ENCODE measurements at regions not wholly inside any gene's neighbourhood (a gene's known extent, or its start where the extent isn't known, plus 50 kb on each side); places are given as distances from the start of the nearest gene placed in this dataset.

DNA sequence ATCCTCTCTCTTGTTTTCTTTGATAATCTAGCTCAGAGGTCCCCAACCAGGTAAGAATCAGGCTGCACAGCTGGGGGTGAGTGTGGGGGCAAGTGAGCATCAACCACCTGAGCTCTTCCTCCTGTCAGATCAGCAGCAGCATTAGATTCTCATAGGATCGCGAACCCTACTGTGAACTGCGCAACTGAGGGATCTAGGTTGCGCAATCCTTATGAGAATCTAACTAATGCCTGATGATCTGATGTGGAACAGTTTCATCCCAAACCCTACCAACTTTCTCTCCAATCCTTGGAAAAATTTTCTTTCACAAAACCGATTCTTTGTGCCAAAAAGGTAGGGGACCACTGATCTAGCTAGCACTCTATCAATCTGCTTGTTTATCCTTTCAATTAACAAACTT is 678.3 kb downstream of the CBLN2 start:
- H3K4me3 ChIP-seq, result no peak overlapping the region
- DNase-seq (no peak), ATAC-seq (no peak)
- no peaks in the 10 kb centered on the region for H3K9me3 ChIP-seq
- TF ChIP-seq POLR2A (IDR thresholded peaks at IDR 0.05) (no peak), CTCF (IDR thresholded peaks at IDR 0.05) (no peak)
- WGBS, 2 donors, result 80 to 86% methylated on average over 5 of the region's 5 CpGs
- no peak overlapping the region for H3K27ac ChIP-seq
- no peaks in the 10 kb centered on the region for H3K27me3 ChIP-seq
- H3K4me1 ChIP-seq, result no peaks in the 10 kb centered on the region
- intact Hi-C loops (cut with DNase I), result no loop called here
- no peaks in the 10 kb centered on the region for H3K36me3 ChIP-seq (replicated peaks in 1 of 2; ENCODE audit: insufficient read depth in 1 of 2, low read depth in 2 of 2)

- WGBS, 2 donors, result 78 to 88% methylated on average over 1 of the region's 1 CpG
These were observed 693.5 kb downstream of the CBLN2 start for GRCh38 chr18:71850602-71851001.

DNA sequence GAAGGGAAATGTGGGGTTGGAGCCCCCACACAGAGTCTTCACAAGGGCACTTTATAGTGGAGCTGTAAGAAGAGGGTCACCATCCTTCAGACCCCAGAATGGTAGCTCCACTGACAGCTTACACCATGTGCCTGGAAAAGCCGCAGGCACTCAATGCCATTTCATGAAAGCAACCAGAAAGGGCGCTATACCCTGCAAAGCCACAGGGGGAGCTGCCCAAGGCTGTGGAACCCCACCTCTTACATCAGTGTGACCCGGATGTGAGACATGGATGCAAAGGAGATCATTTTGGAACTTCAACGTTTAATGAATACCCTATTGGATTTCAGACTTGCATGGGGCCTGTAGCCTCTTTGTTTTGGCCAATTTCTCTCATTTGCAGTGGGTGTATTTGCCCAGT is 694.7 kb downstream of the CBLN2 start:
- Histone ChIP-seq H3K27me3 (no peaks in the 10 kb centered on the region), H3K4me1 (no peaks in the 10 kb centered on the region), H3K36me3 (replicated peaks in 1 of 2; ENCODE audit: insufficient read depth in 1 of 2, low read depth in 2 of 2) (no peaks in the 10 kb centered on the region), H3K27ac (no peak overlapping the region), H3K9me3 (no peaks in the 10 kb centered on the region), H3K4me3 (no peak overlapping the region)
- WGBS, 2 donors, result 73 to 76% methylated on average over 4 of the region's 4 CpGs
- no peak for ATAC-seq
- intact Hi-C loops (cut with DNase I), result no loop called here
- no peak for DNase-seq
- TF ChIP-seq POLR2A (IDR thresholded peaks at IDR 0.05) (no peak), CTCF (IDR thresholded peaks at IDR 0.05) (no peak)

More at GRCh38 chr18:71850602-71851001, 693.5 kb downstream of the CBLN2 start:
- intact Hi-C loops (cut with DNase I), result no loop called here
- ATAC-seq (no peak), DNase-seq (no peak)
- H3K4me1 ChIP-seq, result no peaks in the 10 kb centered on the region
- H3K36me3 ChIP-seq (replicated peaks in 1 of 2; ENCODE audit: insufficient read depth in 1 of 2, low read depth in 2 of 2), result no peaks in the 10 kb centered on the region
- H3K27me3 ChIP-seq, result no peaks in the 10 kb centered on the region
- H3K9me3 ChIP-seq, result no peaks in the 10 kb centered on the region
- TF ChIP-seq POLR2A (IDR thresholded peaks at IDR 0.05), result no peak
- no peak for TF ChIP-seq CTCF (IDR thresholded peaks at IDR 0.05)
- H3K27ac ChIP-seq, result no peak overlapping the region
- no peak overlapping the region for H3K4me3 ChIP-seq

- no peak overlapping the region for H3K27ac ChIP-seq
- no peak overlapping the region for H3K4me3 ChIP-seq
- DNase-seq (no peak), ATAC-seq (no peak)
- H3K4me1 ChIP-seq, result no peaks in the 10 kb centered on the region
- H3K27me3 ChIP-seq, result no peaks in the 10 kb centered on the region
- H3K36me3 ChIP-seq (replicated peaks in 1 of 2; ENCODE audit: insufficient read depth in 1 of 2, low read depth in 2 of 2), result no peaks in the 10 kb centered on the region
- no peak for TF ChIP-seq CTCF (IDR thresholded peaks at IDR 0.05)
- TF ChIP-seq POLR2A (IDR thresholded peaks at IDR 0.05), result no peak
- no peaks in the 10 kb centered on the region for H3K9me3 ChIP-seq
- WGBS, 2 donors, result 75 to 80% methylated on average over 2 of the region's 2 CpGs
- intact Hi-C loops (cut with DNase I), result no loop called here
These were observed 697.4 kb downstream of the CBLN2 start for GRCh38 chr18:71846716-71847115.

DNA sequence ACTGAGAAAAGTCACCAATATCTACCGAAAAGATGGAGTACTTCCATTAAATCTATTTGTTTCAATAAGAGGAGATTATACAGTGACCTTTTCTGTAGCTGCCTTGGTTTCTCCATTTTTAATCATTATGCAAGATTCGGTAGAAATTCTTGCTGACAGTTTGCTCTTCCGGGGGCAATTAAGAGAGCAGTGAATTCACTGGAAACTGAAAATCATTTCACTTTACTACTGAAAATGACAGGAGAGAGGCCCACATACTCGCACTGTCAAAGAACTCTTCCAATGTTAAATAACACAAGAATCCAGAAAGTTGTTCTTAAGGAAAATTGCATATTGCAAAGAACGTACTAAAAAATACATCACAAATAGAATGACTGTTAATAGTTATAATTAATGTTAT is 699.3 kb downstream of the CBLN2 start:
- ATAC-seq (no peak), DNase-seq (no peak)
- H3K27ac ChIP-seq, result no peak overlapping the region
- no peaks in the 10 kb centered on the region for H3K4me1 ChIP-seq
- H3K9me3 ChIP-seq, result no peaks in the 10 kb centered on the region
- no peaks in the 10 kb centered on the region for H3K27me3 ChIP-seq
- intact Hi-C loops (cut with DNase I), result no loop called here
- WGBS, 2 donors, result 58 to 60% methylated on average over 5 of the region's 5 CpGs
- H3K4me3 ChIP-seq, result no peak overlapping the region
- no peaks in the 10 kb centered on the region for H3K36me3 ChIP-seq (replicated peaks in 1 of 2; ENCODE audit: insufficient read depth in 1 of 2, low read depth in 2 of 2)
- TF ChIP-seq CTCF (IDR thresholded peaks at IDR 0.05) (no peak), POLR2A (IDR thresholded peaks at IDR 0.05) (no peak)
